Esophagus muscularis mucosa (tissue), 4 donors: ENCODE measurements at regions not wholly inside any gene's neighbourhood (a gene's known extent, or its start where the extent isn't known, plus 50 kb on each side); places are given as distances from the start of the nearest gene placed in this dataset.

Experiments used
- EP300 ChIP-seq: sonication (generic); formaldehyde crosslinking; IDR thresholded peaks from one replicate; pipeline ENCODE4 v1.6.1; 2017; ENCODE audit warnings: antibody characterized with exemption
- POLR2A ChIP-seq: fragments of 450-650 bp; IDR thresholded peaks from one replicate; pipeline ENCODE4 v1.6.1; 2017; ENCODE audit warnings: antibody characterized with exemption, moderate library complexity, mild to moderate bottlenecking, low read depth
- POLR2AphosphoS5 ChIP-seq, 2 donors: sonication (generic); formaldehyde crosslinking; IDR thresholded peaks; one replicate each; pipeline ENCODE4 v1.6.1; 2017; ENCODE audit warnings: antibody characterized with exemption in 2 of 2
- TF ChIP-seq, protein P1 (sequence below), 3 experiments: fragments of 200-600 bp in 2 of 3; fragments of 450-650 bp in 1 of 3; sonication (generic) in 2 of 3; IDR thresholded peaks; one replicate each; pipeline ENCODE4 v1.5.1; 2017 to 2019; ENCODE audit warnings: antibody characterized with exemption in 3 of 3, mild to moderate bottlenecking in 2 of 3, moderate library complexity in 1 of 3

DNA sequence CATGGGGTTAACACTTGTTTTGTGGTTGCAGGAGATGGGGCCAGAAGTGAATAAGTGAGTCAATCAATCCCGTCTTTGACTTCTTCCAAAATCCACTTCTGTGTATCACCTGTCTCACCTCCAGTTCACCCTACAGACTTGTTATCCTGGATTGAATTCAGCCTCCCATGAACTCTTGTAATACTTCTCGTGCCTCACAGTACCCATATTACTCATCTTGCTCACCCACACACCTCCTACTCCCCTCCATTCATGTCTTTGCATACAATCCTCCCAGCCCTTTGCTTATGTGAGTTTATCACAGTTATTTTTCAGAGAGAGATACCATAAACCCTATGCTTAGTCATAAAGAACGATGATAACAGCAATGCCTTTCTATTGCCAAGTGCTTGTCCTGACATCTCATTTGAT, 52.9 kb upstream of the PAPPA start:
- TF ChIP-seq, protein P1, sequence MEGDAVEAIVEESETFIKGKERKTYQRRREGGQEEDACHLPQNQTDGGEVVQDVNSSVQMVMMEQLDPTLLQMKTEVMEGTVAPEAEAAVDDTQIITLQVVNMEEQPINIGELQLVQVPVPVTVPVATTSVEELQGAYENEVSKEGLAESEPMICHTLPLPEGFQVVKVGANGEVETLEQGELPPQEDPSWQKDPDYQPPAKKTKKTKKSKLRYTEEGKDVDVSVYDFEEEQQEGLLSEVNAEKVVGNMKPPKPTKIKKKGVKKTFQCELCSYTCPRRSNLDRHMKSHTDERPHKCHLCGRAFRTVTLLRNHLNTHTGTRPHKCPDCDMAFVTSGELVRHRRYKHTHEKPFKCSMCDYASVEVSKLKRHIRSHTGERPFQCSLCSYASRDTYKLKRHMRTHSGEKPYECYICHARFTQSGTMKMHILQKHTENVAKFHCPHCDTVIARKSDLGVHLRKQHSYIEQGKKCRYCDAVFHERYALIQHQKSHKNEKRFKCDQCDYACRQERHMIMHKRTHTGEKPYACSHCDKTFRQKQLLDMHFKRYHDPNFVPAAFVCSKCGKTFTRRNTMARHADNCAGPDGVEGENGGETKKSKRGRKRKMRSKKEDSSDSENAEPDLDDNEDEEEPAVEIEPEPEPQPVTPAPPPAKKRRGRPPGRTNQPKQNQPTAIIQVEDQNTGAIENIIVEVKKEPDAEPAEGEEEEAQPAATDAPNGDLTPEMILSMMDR (IDR thresholded peaks at IDR 0.05) = no peak
- no peak for TF ChIP-seq POLR2AphosphoS5 (IDR thresholded peaks at IDR 0.05)
- no peak for TF ChIP-seq POLR2A
- TF ChIP-seq EP300 = no peak
